DOHH2 (cell line): ENCODE measurements at regions not wholly inside any gene's neighbourhood (a gene's known extent, or its start where the extent isn't known, plus 50 kb on each side); places are given as distances from the start of the nearest gene placed in this dataset.

Experiments used
- H3F3A ChIP-seq: fragments of 200-600 bp; sonication (generic), shearing (Covaris generic); 2 replicates; pipeline ENCODE4 v1.6.0; 2016; ENCODE audit warnings: antibody characterized with exemption, mild to moderate bottlenecking; ENCODE audit not compliant: control insufficient read depth, insufficient read depth
- H3K27ac ChIP-seq: fragments of 200-600 bp; sonication (generic); 2 replicates; pipeline ENCODE4 v1.5.1; 2014; ENCODE audit warnings: low read depth, mild to moderate bottlenecking, low read length, moderate library complexity
- H3K27me3 ChIP-seq: fragments of 200-600 bp; sonication (generic); 2 replicates; pipeline ENCODE4 v1.6.1; 2014; ENCODE audit warnings: mild to moderate bottlenecking, low read length, mixed read lengths; ENCODE audit not compliant: control insufficient read depth
- H3K36me3 ChIP-seq: fragments of 200-600 bp; sonication (generic); 2 replicates; pipeline ENCODE4 v1.6.1; 2014; ENCODE audit warnings: mild to moderate bottlenecking, low read length, moderate library complexity, mixed read lengths; ENCODE audit not compliant: control insufficient read depth
- H3K4me1 ChIP-seq: fragments of 200-600 bp; sonication (generic); 2 replicates; pipeline ENCODE4 v1.6.1; 2014; ENCODE audit warnings: mild to moderate bottlenecking, low read length, mixed read lengths; ENCODE audit not compliant: control insufficient read depth
- H3K4me2 ChIP-seq: fragments of 200-600 bp; sonication (generic); 2 replicates; pipeline ENCODE4 v1.6.0; 2014; ENCODE audit warnings: mild to moderate bottlenecking, low read length, moderate library complexity
- H3K4me3 ChIP-seq: fragments of 200-600 bp; sonication (generic); 2 replicates; pipeline ENCODE4 v1.5.1; 2014; ENCODE audit warnings: mild to moderate bottlenecking, low read length, mixed read lengths
- H3K79me2 ChIP-seq: fragments of 200-600 bp; sonication (generic); 2 replicates; pipeline ENCODE4 v1.6.1; 2014; ENCODE audit warnings: mild to moderate bottlenecking, low read length, mixed read lengths; ENCODE audit not compliant: control insufficient read depth
- H3K9me2 ChIP-seq: fragments of 200-600 bp; sonication (generic); replicated peaks from 2 replicates; pipeline ENCODE4 v1.6.1; 2014; ENCODE audit warnings: mild to moderate bottlenecking, low read length, mixed read lengths; ENCODE audit not compliant: control insufficient read depth
- H3K9me3 ChIP-seq: fragments of 200-600 bp; sonication (generic); 2 replicates; pipeline ENCODE4 v1.6.1; 2014; ENCODE audit warnings: antibody characterized with exemption, low read length, mixed read lengths; ENCODE audit not compliant: control insufficient read depth, insufficient read depth
- H4K20me1 ChIP-seq: fragments of 200-600 bp; sonication (generic); 2 replicates; pipeline ENCODE4 v1.6.0; 2014; ENCODE audit warnings: low read depth, mild to moderate bottlenecking, antibody characterized with exemption, low read length, moderate library complexity; ENCODE audit not compliant: control insufficient read depth, insufficient read depth
- EZH2phosphoT487 ChIP-seq: fragments of 200-600 bp; sonication (generic); IDR thresholded peaks from 2 replicates; pipeline ENCODE4 v1.6.1; 2017; ENCODE audit warnings: borderline replicate concordance, mild to moderate bottlenecking, antibody characterized with exemption, low read length, moderate library complexity, mixed read lengths
- TF ChIP-seq, protein P1 (sequence below): fragments of 200-600 bp; sonication (generic); IDR thresholded peaks from one replicate; pipeline ENCODE4 v1.5.1; 2014; ENCODE audit warnings: antibody characterized with exemption, mild to moderate bottlenecking, low read depth, low read length; ENCODE audit not compliant: poor library complexity, severe bottlenecking

DNA sequence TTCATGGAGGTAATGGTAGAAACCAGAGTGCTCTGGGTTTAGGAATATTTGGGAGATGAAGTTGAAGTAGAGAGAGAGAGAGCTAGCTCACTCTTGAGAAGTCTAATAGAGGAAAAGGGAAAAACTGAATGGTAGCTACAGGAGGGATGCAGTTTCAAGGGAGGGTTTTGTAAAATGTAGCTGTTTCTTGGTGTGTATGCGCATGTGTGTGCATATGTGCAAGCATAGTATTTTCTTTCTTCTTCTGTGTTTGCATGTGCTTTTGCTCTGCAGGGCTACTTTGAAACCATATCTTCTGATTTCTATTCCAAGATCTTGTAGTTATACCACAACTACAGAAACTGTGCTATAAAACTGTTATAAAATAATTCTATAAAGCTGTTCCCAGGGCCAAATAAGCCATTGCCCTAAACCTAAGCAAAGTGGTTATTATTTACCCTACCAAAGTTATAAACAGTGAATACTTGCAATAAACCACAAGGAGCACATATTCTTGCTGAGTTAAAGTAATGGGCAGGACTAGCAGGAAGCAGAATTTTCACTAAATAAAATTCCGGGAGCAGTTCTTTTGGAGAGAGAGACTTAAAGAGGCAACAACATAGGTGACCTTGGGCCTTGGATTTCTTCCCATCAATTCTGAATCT lies 145.3 kb upstream of the ZNF521 start:
- TF ChIP-seq EZH2phosphoT487: no peak
- TF ChIP-seq, protein P1, sequence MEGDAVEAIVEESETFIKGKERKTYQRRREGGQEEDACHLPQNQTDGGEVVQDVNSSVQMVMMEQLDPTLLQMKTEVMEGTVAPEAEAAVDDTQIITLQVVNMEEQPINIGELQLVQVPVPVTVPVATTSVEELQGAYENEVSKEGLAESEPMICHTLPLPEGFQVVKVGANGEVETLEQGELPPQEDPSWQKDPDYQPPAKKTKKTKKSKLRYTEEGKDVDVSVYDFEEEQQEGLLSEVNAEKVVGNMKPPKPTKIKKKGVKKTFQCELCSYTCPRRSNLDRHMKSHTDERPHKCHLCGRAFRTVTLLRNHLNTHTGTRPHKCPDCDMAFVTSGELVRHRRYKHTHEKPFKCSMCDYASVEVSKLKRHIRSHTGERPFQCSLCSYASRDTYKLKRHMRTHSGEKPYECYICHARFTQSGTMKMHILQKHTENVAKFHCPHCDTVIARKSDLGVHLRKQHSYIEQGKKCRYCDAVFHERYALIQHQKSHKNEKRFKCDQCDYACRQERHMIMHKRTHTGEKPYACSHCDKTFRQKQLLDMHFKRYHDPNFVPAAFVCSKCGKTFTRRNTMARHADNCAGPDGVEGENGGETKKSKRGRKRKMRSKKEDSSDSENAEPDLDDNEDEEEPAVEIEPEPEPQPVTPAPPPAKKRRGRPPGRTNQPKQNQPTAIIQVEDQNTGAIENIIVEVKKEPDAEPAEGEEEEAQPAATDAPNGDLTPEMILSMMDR: no peak
- no peaks in the 10 kb centered on the region for H4K20me1 ChIP-seq
- H3K27me3 ChIP-seq: no peaks in the 10 kb centered on the region
- no peak overlapping the region for H3K4me3 ChIP-seq
- no peak overlapping the region for H3K4me2 ChIP-seq
- H3K9me2 ChIP-seq: no peaks in the 10 kb centered on the region
- peaks cover 8% of the 10 kb centered on the region for H3K4me1 ChIP-seq
- no peaks in the 10 kb centered on the region for H3F3A ChIP-seq
- H3K36me3 ChIP-seq: no peaks in the 10 kb centered on the region
- no peaks in the 10 kb centered on the region for H3K9me3 ChIP-seq
- H3K79me2 ChIP-seq: no peaks in the 10 kb centered on the region
- no peak overlapping the region for H3K27ac ChIP-seq

DNA sequence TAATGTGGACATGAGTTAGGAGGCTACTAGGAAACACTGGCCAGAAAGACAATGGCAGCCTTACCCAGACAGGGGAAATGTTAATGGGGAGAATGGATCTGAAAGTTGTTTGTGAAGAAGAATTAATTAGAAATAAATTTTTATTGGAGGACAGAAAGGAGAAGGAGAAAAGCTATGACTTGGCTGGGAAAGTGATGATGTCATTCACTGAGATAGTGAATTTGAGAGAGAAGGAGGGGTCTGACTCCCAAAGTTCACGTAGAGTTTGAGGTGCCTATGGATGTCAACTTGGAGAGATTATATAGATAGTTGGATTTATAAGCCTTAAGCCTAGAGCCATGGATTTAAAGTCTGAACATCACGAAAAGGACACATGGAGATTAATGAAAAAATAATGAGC lies 144.6 kb upstream of the ZNF521 start:
- no peaks in the 10 kb centered on the region for H3K27me3 ChIP-seq
- peaks cover 8% of the 10 kb centered on the region for H3K4me1 ChIP-seq

DNA sequence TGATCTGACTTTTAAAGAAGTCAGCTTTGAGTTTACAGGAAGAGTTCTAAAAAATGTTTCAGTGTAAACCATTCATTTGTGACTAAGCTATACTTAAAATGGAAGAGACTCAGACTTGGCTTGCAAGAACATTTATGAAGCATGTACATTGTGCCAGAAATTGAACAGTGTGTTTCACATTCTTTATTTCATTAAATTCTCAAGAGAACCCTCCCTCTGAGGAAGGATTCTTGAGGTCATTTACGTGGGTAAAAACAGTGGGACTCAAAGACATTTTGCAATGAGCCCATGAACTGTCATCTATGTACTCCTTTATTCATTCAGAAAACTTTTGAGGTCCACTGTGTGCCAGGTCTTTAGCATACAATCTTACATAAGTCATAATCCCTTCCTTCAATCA lies 143.6 kb upstream of the ZNF521 start:
- no peaks in the 10 kb centered on the region for H3K79me2 ChIP-seq
- H3K27me3 ChIP-seq: no peaks in the 10 kb centered on the region
- no peaks in the 10 kb centered on the region for H3K36me3 ChIP-seq
- H3K4me1 ChIP-seq: peaks cover 8% of the 10 kb centered on the region
- no peaks in the 10 kb centered on the region for H3K9me2 ChIP-seq
- TF ChIP-seq EZH2phosphoT487: no peak
- TF ChIP-seq, protein P1: no peak
- no peak overlapping the region for H3K4me3 ChIP-seq
- no peaks in the 10 kb centered on the region for H4K20me1 ChIP-seq
- no peaks in the 10 kb centered on the region for H3K9me3 ChIP-seq
- H3F3A ChIP-seq: no peaks in the 10 kb centered on the region
- H3K4me2 ChIP-seq: no peak overlapping the region
- H3K27ac ChIP-seq: no peak overlapping the region

More for the DNA sequence above, 144.6 kb upstream of the ZNF521 start:
- Histone ChIP-seq H3K4me2 (no peak overlapping the region), H3K9me3 (no peaks in the 10 kb centered on the region), H3K4me3 (no peak overlapping the region), H4K20me1 (no peaks in the 10 kb centered on the region), H3K36me3 (no peaks in the 10 kb centered on the region), H3K79me2 (no peaks in the 10 kb centered on the region), H3K9me2 (no peaks in the 10 kb centered on the region), H3K27ac (no peak overlapping the region), H3F3A (no peaks in the 10 kb centered on the region)
- TF ChIP-seq, protein P1: no peak
- TF ChIP-seq EZH2phosphoT487: no peak
